ENCODE measurements at regions not wholly inside any gene's neighbourhood (a gene's known extent, or its start where the extent isn't known, plus 50 kb on each side); places are given as distances from the start of the nearest gene placed in this dataset.

- TF ChIP-seq ZNF274 (IDR thresholded peaks at IDR 0.05; ENCODE audit: low read depth, low read length) (no peak), YY1 (IDR thresholded peaks at IDR 0.05; ENCODE audit: insufficient read depth, insufficient read length) (no peak), SUZ12 (IDR thresholded peaks at IDR 0.05; ENCODE audit: extremely low read depth, insufficient read depth, insufficient read length) (no peak)
- Histone ChIP-seq H3K4me1 (ENCODE audit: insufficient read depth, insufficient read length) (no peaks in the 10 kb centered on the region), H3K36me3 (ENCODE audit: insufficient read depth, insufficient read length, low read length) (no peaks in the 10 kb centered on the region)
Observed at GRCh38 chr16:48487287-48487686, 102.1 kb upstream of the SIAH1 start.

GRCh38 chr16:48481772-48482171, 96.6 kb upstream of the SIAH1 start:
- no peak overlapping the region for H3K4me3 ChIP-seq (ENCODE audit: insufficient read length, low read depth)
- no peak for DNase-seq (ENCODE audit: low read depth, low spot score)
- H3K9me3 ChIP-seq (ENCODE audit: insufficient read depth, low read length) = peaks cover 4% of the 10 kb centered on the region; the same call in 1 of the 2 replicates
- H3K27me3 ChIP-seq (ENCODE audit: insufficient read depth, insufficient read length) = no peaks in the 10 kb centered on the region
- no peaks in the 10 kb centered on the region for H3K36me3 ChIP-seq (ENCODE audit: insufficient read depth, insufficient read length, low read length)
- TF ChIP-seq ZNF274 (IDR thresholded peaks at IDR 0.05; ENCODE audit: low read depth, low read length) = no peak
- TF ChIP-seq SUZ12 (IDR thresholded peaks at IDR 0.05; ENCODE audit: extremely low read depth, insufficient read depth, insufficient read length) = no peak
- TF ChIP-seq YY1 (IDR thresholded peaks at IDR 0.05; ENCODE audit: insufficient read depth, insufficient read length) = no peak
- no peak overlapping the region for H3K9ac ChIP-seq (ENCODE audit: insufficient read length, low read depth)
- H3K4me1 ChIP-seq (ENCODE audit: insufficient read depth, insufficient read length) = peaks cover 3% of the 10 kb centered on the region

More at GRCh38 chr16:48487287-48487686, 102.1 kb upstream of the SIAH1 start:
- Histone ChIP-seq H3K9me3 (ENCODE audit: insufficient read depth, low read length) (peaks cover 4% of the 10 kb centered on the region; the same call in 1 of the 2 replicates), H3K4me3 (ENCODE audit: insufficient read length, low read depth) (no peak overlapping the region), H3K9ac (ENCODE audit: insufficient read length, low read depth) (no peak overlapping the region), H3K27me3 (ENCODE audit: insufficient read depth, insufficient read length) (no peaks in the 10 kb centered on the region)
- DNase-seq (ENCODE audit: low read depth, low spot score) = no peak

- no peak overlapping the region for H3K4me3 ChIP-seq (ENCODE audit: insufficient read length, low read depth)
- H3K9me3 ChIP-seq (ENCODE audit: insufficient read depth, low read length) = peaks cover 4% of the 10 kb centered on the region; the same call in 1 of the 2 replicates
- no peak for DNase-seq (ENCODE audit: low read depth, low spot score)
- H3K36me3 ChIP-seq (ENCODE audit: insufficient read depth, insufficient read length, low read length) = no peaks in the 10 kb centered on the region
- H3K9ac ChIP-seq (ENCODE audit: insufficient read length, low read depth) = no peak overlapping the region
- no peaks in the 10 kb centered on the region for H3K27me3 ChIP-seq (ENCODE audit: insufficient read depth, insufficient read length)
- TF ChIP-seq SUZ12 (IDR thresholded peaks at IDR 0.05; ENCODE audit: extremely low read depth, insufficient read depth, insufficient read length) = no peak
- no peak for TF ChIP-seq ZNF274 (IDR thresholded peaks at IDR 0.05; ENCODE audit: low read depth, low read length)
- H3K4me1 ChIP-seq (ENCODE audit: insufficient read depth, insufficient read length) = peaks cover 3% of the 10 kb centered on the region
Observed at GRCh38 chr16:48481211-48481610, 96.0 kb upstream of the SIAH1 start.

- TF ChIP-seq SUZ12 (IDR thresholded peaks at IDR 0.05; ENCODE audit: extremely low read depth, insufficient read depth, insufficient read length) (no peak), YY1 (IDR thresholded peaks at IDR 0.05; ENCODE audit: insufficient read depth, insufficient read length) (no peak), ZNF274 (IDR thresholded peaks at IDR 0.05; ENCODE audit: low read depth, low read length) (no peak)
- H3K27me3 ChIP-seq (ENCODE audit: insufficient read depth, insufficient read length) = no peaks in the 10 kb centered on the region
- peaks cover 3% of the 10 kb centered on the region for H3K4me1 ChIP-seq (ENCODE audit: insufficient read depth, insufficient read length)
- peaks cover 10% of the 10 kb centered on the region for H3K9me3 ChIP-seq (ENCODE audit: insufficient read depth, low read length)
- no peaks in the 10 kb centered on the region for H3K36me3 ChIP-seq (ENCODE audit: insufficient read depth, insufficient read length, low read length)
- DNase-seq (ENCODE audit: low read depth, low spot score) = no peak
- no peak overlapping the region for H3K9ac ChIP-seq (ENCODE audit: insufficient read length, low read depth)
- H3K4me3 ChIP-seq (ENCODE audit: insufficient read length, low read depth) = no peak overlapping the region
Observed at GRCh38 chr16:48479955-48480354, 94.7 kb upstream of the SIAH1 start.

- DNase-seq (ENCODE audit: low read depth, low spot score) = peak; percentile 11
- Histone ChIP-seq H3K4me1 (ENCODE audit: insufficient read depth, insufficient read length) (peaks cover 3% of the 10 kb centered on the region), H3K4me3 (ENCODE audit: insufficient read length, low read depth) (no peak overlapping the region), H3K27me3 (ENCODE audit: insufficient read depth, insufficient read length) (no peaks in the 10 kb centered on the region), H3K9ac (ENCODE audit: insufficient read length, low read depth) (no peak overlapping the region), H3K9me3 (ENCODE audit: insufficient read depth, low read length) (peaks cover 10% of the 10 kb centered on the region), H3K36me3 (ENCODE audit: insufficient read depth, insufficient read length, low read length) (no peaks in the 10 kb centered on the region)
- TF ChIP-seq ZNF274 (IDR thresholded peaks at IDR 0.05; ENCODE audit: low read depth, low read length) (no peak), YY1 (IDR thresholded peaks at IDR 0.05; ENCODE audit: insufficient read depth, insufficient read length) (no peak), SUZ12 (IDR thresholded peaks at IDR 0.05; ENCODE audit: extremely low read depth, insufficient read depth, insufficient read length) (no peak)
Observed at GRCh38 chr16:48479329-48479728, 94.1 kb upstream of the SIAH1 start.

- no peak for TF ChIP-seq YY1 (IDR thresholded peaks at IDR 0.05; ENCODE audit: insufficient read depth, insufficient read length)
- TF ChIP-seq ZNF274 (IDR thresholded peaks at IDR 0.05; ENCODE audit: low read depth, low read length) = no peak
- TF ChIP-seq SUZ12 (IDR thresholded peaks at IDR 0.05; ENCODE audit: extremely low read depth, insufficient read depth, insufficient read length) = no peak
- DNase-seq (ENCODE audit: low read depth, low spot score) = peak; percentile 51
- H3K4me3 ChIP-seq (ENCODE audit: insufficient read length, low read depth) = no peak overlapping the region
- H3K36me3 ChIP-seq (ENCODE audit: insufficient read depth, insufficient read length, low read length) = no peaks in the 10 kb centered on the region
- H3K4me1 ChIP-seq (ENCODE audit: insufficient read depth, insufficient read length) = peaks cover 3% of the 10 kb centered on the region
- peaks cover 9% of the 10 kb centered on the region for H3K9me3 ChIP-seq (ENCODE audit: insufficient read depth, low read length)
- H3K27me3 ChIP-seq (ENCODE audit: insufficient read depth, insufficient read length) = no peaks in the 10 kb centered on the region
- H3K9ac ChIP-seq (ENCODE audit: insufficient read length, low read depth) = no peak overlapping the region
Observed at GRCh38 chr16:48478393-48478792, 93.2 kb upstream of the SIAH1 start.

GRCh38 chr16:48471435-48471834, 86.2 kb upstream of the SIAH1 start:
- H3K4me1 ChIP-seq (ENCODE audit: insufficient read depth, insufficient read length) = peaks cover 2% of the 10 kb centered on the region
- no peak for DNase-seq (ENCODE audit: low read depth, low spot score)
- TF ChIP-seq SUZ12 (IDR thresholded peaks at IDR 0.05; ENCODE audit: extremely low read depth, insufficient read depth, insufficient read length) (no peak), YY1 (IDR thresholded peaks at IDR 0.05; ENCODE audit: insufficient read depth, insufficient read length) (no peak), ZNF274 (IDR thresholded peaks at IDR 0.05; ENCODE audit: low read depth, low read length) (no peak)
- no peak overlapping the region for H3K4me3 ChIP-seq (ENCODE audit: insufficient read length, low read depth)
- peak overlapping the region; percentile 21 for H3K9ac ChIP-seq (ENCODE audit: insufficient read length, low read depth)
- no peaks in the 10 kb centered on the region for H3K27me3 ChIP-seq (ENCODE audit: insufficient read depth, insufficient read length)
- peaks cover 6% of the 10 kb centered on the region; the same call in 1 of the 2 replicates for H3K9me3 ChIP-seq (ENCODE audit: insufficient read depth, low read length)
- no peaks in the 10 kb centered on the region for H3K36me3 ChIP-seq (ENCODE audit: insufficient read depth, insufficient read length, low read length)
